T follicular helper cell (primary cell): ENCODE measurements at regions not wholly inside any gene's neighbourhood (a gene's known extent, or its start where the extent isn't known, plus 50 kb on each side); places are given as distances from the start of the nearest gene placed in this dataset.

Source experiments
- DNase-seq: peaks from one replicate; pipeline ENCODE4 v3.0.0-alpha.2; 2020; ENCODE audit warnings: low read depth

DNA sequence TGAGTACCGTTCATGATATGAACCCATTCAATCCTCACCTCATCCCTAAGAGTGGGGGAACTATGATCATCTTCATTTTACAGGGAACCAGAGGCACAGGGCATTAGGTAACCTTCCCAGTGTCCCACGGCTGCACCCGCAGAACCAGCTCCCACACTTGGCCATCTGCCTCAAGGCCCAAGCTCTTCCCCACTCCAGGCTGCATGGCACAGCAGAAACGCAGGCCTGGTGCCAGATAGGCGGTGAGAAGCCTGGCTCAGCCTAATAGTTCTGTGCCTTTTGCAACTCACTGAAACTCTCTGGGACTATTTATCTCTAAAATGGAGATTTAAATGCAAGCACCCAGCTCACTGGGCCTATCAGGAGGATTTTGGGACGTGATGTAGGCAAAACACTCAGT is 90.8 kb upstream of the ZNF618 start:
- no peak for DNase-seq

DNA sequence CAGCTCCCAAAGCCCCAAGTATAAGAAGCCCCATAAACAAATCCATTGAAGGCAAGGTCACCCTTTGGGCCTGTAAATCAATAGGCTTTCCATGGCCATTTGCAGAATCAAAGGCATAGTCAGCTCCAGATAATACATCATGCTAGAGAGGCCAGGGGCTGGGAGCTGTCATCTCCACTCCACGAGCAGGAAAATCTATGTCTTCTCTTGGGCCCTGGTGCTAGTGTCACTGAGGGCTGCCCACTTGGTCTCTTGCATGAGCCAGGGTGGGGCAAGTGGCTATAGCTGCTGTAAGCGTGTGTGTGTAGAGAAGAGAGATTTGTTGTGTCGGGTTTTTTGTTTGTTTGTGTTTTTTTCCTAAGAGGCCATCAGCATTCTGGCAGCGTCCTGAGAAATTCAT is 90.0 kb upstream of the ZNF618 start:
- DNase-seq = no peak

DNA sequence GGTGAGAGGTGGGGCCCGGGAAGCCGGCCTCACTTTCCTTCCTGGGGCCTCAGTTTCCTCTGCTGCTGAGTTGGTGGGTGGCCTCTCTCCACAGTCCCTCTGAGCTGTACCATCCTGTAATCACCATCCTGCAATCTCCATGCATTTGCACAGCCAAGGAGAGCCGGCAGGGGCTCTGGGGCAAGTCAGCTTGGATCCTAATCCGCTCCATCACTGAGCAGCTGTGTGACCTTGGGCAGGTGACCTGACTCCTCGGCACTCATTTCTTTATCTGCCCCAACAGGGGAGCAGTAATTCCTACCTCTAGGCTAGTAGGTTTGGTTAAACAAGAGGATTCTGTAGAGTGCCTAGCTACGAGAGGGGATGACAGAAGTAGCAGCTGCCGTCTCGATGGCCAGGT is 88.2 kb upstream of the ZNF618 start:
- DNase-seq = no peak

DNA sequence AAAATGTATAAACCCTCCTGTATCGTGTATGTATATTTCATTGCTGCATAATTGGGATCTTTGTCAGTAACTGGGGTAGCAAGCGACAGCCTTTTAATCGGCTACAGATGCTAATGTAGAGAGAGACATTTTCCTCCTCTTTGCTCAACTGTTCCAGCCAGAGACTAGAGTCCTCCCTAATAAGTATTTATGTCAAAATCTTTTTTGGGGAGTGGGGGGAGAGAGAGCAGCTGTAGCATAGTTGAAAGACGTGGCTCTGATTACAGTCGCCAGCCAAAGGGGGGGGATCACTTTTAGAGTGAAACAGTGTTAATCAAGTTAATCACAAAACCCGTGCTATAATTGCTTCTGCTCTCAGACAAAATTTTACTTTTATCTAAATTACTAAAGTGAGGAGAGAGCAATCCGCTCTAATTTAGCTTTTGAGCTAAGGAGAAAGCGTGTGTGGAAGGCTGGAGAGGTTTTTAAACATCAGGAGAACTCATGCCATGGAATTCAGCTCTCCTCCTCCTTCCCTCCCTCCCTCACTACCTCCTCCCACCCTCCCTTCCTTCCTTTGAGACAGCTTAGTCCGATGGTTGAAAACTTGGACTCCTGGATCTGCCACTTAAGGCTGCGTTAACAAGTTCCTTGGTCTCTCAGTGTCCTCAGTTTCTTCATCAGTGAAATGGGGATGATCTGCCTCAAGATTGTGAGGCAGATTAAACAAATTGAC is 87.3 kb upstream of the ZNF618 start:
- DNase-seq = no peak

DNA sequence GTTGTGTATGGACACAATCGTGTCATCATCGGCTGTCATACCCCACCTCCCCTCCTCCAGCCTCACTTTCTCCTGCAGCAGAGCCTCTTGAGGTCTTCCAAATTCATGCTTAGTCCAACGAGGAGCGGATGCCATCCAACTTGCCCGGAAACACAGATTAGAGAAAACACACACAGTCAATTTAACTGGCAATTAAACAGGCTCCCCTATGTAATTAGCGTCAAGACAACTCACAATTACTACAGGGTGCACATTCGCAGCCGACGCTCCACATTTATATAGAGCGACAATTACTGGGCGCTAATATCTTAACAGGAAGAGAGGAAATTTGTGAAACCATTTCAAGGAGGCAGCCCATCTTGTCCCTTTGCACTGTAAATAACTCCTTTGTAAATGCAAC is 86.0 kb upstream of the ZNF618 start:
- DNase-seq = no peak

DNA sequence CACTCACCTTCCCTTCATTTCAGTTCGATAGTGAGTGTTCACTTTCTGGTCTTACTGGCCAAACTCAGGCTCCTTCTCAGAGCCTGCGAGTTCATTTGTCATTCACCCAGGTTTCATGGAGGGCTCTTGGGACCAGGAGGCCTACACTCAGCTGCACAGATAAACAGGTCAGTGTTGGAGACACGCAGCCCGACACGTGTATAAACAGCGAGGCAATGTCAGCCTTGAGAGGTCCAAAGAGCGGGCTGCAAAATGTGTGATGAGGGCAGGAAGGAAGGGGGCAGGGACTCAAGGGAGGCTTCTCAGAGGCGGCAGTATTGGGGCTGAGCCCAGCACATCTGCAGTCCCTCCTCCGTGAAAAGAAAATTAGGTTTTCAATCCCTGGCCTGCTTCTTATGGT is 82.6 kb upstream of the ZNF618 start:
- no peak for DNase-seq

DNA sequence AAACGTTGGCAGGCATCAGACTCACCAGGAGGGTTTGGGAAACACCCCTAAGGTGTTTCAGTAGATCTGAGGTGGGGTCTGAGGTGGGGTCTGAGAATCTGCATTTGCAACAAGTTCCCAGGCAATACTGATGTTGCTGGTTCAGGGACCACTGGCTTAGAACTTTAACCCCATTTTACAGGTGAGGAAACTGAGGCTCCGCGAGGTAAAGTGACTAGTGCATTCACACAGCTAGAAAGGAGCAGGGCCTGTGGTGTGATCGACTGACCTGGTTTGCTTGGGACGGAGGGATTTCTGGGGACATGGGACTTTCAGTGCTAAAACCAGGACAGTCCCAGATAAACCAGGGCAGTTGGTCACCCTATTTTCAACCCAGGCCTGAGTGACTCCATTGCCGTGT is 81.4 kb upstream of the ZNF618 start:
- no peak for DNase-seq

DNA sequence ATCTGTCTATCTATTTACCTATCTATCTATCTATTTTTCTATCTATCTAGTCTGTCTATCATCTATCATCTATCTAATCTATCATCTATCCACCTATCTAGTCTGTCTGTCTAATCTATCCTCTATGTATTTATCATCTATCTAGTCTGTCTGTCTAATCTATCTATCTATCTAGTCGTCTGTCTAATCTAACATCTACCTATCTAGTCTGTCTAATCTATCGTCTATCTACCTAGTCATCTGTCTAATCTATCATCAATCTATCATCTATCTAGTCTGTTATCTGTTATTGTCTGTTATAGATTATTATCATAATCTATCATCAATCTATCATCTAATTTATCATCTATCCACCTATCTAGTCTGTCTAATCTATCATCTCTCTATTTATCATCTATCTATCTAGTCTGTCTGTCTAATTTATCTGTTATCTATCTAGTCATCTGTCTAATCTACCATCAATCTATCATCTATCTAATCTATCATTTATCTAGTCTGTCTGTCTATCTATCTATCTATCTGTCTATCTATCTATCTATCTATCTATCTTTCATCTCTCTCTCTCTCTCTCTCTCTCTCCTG is 80.2 kb upstream of the ZNF618 start:
- DNase-seq = no peak

DNA sequence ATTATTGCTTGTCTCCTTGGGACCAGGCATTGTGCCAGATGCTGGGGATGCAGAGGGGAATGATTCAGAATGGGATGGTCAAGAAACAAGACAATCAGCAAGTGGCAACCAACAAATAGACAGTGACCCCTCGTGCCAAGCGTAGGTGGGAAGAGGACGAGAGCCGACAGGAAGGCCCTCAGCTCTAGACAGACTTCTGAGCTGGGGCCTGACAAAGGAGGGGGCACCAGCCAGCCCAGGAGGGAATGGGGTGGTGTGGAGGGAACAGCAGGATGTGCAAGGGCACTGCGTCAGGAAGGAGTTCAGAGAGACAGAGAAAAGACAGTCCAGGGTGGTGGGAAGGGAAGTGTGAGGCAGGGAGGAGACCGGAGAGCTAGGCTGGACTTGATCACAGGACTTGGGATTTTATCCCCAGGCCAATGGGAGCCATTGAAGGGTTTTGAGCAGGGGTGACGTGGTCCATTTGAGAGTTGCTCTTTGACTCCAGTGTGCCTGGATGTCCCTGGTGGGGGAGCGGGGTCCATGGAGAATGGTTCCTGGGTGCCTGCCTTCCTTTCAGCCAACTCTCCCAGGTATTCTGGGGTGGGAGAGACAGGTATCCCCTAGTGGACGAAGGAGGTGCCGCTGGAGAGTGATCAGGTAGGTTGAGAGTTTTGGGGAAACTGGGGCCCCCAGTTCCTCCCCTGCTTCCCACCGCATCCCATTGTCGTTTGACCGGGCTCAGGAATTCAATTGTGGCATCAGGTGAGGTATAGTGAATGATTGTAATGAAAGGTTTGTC is 79.3 kb upstream of the ZNF618 start:
- no peak for DNase-seq

DNA sequence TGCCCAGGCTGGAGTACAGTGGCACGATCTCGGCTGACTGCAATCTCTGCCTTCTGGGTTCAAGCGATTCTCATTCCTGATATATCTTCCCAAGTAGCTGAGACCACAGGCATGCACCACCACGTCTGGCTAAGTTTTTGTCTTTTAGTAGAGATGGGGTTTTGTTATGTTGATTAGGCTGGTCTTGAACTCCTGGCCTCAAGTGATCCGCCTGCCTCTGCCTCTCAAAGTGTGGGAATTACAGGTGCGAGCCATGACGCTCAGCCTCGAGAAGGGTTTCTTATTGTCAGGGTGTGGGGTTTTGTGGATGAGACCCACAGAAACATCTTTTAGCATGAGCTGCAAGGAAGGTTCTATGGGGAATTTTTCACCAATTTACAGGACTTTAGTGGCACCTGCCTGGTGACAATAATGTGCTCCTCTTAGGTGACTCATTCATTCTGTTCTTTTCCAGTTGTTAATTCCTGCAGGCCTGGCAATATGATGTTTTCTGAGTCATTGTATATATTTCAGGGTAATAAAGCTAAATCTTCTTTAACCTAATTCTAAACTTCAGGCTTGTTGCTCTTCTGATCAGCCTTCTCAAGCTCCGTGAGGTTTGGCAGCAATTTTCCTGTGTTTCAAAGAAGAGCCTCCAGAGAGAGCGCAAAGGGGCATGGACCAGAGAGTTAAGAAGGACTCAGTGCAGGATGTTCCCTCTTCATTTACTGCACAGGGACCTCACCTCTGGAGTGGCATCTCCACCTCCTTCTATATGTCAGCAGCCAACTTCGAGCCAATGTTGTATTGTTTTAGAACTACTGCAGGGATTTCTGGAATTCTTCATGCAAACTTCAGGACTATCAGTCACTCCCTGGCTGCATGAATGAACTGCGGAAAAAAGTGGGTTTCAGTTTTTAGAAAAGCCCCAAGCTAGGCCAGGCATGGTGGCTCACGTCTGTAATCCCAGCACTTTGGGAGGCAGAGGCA is 77.8 kb upstream of the ZNF618 start:
- no peak for DNase-seq

DNA sequence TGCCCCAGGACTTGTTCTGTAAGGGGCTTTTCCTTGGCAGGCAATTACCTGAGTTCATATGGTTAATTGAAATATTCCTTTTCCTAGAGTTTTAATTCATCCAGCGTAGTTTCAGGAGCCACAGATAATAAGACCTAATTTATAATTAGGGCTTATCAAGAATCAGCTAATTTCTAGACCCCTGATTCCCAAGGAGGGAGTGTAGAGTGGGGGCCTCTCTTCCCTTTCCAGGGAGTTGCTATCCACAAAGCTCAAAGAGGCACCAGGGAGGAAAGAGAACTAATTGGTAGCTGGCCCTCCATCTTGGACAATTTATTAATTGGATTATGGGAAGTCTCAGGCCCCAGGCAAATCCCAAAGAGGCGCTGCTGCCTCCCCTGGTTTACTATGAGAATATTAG is 75.8 kb upstream of the ZNF618 start:
- DNase-seq = no peak

DNA sequence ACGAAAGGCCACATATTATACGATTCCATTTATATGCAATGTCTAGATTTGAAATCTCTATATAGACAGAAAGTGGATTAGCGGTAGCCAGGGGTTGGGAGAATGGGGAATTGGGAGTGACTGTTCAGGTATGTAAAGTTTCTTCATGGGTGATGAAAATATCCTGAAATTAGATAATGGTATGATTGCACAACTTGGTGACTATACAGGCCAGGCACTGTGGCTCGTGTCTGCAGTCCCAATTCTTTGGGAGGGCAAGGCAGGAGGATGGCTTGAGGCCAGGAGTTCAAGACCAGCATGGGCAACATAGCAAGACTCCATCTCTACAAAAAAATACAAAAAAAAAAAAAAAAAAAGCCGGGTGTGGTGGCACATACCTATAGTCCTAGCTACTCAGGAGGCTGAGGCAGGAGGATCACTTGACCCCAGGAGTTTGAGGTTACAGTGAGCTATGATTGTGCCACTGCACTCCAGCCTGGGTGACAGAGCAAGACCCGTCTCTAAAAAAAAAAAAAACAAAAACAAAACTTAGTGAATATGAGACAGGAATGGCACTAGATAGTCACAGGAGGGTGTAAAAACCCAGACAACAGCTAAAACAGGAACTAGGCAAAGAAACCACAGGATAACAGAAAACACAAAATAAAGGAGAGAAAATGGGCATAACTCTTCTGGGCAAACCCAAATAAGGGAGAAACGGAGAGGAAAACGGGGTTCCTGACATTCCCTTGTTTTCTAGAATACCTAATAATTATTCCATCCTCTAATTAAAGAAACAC is 72.1 kb upstream of the ZNF618 start:
- no peak for DNase-seq

DNA sequence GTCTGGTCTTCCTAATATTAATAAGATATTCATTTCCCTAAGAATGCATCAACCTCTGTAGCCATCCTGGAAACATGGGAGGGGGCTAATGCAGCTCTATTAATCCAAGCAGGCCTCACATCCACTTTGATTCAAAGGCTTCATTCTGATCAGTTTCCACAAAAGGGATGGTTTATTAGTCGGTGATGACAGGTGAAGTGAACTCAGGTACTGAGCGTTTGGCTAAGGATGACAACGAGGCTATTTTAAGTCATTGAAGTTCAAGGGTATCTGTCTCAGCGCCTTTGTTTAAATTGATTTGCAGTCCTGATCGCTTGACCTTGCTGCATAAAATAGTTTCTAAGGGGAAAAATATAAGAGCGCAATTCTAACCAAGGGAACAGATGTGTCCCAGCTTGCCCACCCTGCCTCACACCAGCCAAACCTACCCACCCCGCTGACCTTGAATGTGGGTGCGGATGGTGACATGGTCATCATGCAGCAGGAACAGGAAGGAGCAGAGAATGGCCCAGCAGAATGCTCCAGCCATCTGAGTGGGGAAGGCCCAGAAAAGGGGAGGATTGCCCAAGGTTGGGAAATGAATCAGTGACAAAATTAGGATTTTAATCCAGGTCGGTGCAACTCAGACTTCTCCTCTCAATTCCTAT is 70.5 kb upstream of the ZNF618 start:
- no peak for DNase-seq

DNA sequence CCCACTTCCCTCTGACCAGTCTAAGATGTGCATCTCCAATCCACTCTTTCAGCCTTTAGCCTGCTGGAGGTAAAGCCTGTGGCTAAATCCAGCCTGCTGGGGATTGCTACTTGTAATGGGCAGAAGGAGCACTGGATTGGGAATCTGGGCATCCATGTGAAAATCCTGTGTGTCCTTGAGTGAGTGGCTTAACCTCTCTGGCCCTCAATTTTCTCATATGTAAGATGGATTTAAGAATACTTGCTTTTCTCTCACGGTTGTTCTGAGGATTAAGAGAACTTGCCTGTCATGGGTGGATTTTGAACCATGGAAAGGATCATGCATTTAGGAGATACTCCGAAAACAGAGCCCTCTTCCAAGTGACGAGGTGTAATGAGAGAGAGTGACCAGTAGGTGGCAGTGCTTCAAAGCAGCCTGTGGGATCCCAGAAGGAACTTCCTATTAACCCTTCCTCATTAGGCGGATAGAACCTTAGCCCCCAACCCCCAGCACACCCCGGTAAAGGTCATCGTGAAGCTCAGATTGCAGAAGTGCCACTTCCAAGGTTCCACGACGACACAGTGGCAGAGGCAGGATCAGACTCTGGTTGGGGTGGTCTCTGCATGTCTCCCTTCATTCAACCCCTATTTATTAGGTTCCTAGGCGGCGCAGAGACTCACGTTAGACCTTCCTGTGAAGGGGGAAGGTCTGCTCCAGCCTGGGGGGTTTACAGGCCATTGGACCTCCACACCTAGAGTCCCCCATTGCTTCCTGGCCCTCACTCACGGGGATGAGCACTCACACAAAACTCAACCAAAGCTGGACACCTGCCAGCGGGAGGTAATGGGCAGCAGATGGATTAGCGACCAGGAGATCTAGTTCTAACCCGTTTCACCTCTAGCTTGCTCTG is 68.7 kb upstream of the ZNF618 start:
- peak; percentile 7 for DNase-seq

DNA sequence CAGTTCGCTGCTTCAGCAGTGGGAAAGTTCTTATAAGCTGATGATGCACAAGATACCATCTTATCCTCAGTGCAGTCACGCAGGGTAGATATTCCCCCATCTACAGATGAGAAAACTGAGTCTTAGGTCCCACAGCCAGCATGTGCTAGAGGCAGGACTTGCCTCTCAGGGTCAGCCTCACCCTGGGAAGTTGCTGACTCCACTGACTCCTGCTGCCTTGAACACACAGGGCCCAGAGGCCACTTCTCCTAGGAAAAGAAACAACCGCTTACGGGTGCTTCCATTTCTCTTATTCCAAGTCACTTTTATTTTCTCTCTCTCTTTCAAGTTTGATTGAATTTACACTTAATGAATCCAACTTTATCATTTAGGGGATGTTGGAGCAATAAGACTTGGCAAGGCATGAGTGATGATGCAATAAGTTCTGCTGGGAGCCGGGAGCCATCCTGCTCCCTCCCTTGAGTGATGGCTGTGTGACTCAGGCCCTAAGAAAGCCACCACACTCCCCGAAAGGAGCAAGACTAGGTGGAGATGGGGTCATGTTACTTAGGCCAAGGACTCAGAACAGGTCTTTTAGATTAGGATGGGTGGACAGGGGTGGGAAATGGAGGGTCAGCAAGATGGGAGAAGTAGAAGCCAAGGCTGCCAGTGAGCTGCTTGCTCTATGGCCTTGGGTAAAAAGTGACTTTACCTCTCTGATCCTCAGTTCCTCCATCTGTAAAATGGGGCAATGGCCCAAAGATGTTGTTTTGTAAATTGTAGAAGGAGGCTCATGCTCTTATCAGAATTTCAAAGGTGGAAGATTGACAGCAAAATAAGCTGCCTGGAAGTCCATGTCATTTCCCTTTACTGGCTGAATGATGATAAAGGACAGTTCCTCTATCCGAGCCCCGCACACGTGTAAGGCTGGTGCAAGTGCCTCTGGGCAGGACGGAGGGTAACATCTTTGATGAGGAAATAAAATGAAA is 67.4 kb upstream of the ZNF618 start:
- no peak for DNase-seq

DNA sequence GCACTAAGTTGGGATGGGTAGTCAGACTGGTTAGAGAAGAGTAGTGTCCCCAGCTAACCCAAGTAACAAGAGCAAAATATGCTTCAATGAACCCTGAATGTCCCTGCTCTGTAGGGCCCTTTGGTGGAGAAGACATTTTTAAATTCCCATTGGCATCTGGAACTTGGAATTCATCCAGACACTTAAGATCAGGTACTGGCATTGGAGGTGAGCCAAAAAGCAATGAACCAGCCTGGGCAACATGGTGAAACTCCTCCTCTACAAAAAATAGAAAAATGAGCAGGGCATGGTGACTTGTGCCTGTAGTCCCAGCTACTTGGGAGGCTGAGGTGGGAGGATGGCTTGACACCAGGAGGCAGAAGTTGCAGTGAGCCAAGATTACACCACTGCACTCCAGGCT is 58.9 kb upstream of the ZNF618 start:
- DNase-seq = no peak

DNA sequence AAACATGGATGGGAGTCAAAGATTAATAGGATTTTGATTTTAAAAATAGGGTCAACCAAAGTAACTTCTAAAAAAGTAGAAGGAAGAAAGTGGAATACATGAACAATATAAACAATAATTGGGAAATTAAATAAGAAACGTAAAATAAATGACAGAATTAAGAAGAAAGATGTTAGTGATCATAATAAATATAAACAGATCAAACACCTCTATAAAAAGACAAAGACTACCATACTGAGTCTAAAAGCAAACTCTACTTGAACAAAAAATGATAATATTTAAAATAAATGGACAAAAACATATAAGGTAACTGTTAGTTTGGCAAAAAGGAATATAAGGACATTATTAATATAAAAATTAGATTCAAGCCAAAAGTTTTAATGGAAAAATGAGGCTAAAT is 57.7 kb upstream of the ZNF618 start:
- DNase-seq = no peak

DNA sequence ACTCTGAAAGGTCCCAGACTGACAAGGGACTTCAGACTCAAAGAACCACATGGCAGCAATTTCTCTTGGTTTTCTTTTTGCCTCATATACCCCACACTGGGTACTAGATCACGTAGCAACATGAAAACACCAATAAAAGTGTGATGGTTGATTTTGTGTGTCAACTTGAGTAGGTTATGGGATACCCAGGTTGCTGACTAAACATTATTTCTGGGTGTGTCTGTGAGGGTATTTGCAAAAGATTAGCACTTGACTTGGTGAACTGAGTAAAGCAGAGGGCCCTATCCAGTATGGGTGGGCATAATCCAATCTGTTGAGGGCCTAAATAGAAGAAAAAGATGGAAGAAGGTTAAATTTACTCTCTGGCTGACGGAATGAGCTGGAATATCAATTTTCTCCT is 53.8 kb upstream of the ZNF618 start:
- DNase-seq = no peak

DNA sequence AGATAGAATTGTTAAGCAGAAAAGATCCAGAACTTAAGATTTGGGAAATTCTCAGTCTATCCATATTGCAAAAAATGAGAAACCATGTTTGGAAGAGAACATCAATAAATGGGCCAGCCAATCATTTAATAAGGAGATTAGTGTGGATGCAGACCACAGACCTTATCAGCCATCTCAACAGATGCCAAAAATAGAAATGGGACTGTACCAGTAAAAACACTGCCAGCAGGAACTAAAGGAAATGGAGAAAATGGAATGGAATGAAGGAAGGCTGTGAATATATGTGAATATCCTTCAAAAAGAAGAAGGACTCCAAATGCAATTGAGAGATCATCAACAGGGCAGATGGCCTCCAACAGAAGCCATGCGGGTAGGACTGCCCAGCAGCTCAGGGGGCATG is 52.7 kb upstream of the ZNF618 start:
- DNase-seq = no peak
